Mesendoderm (in vitro differentiated cells): ENCODE measurements at regions not wholly inside any gene's neighbourhood (a gene's known extent, or its start where the extent isn't known, plus 50 kb on each side); places are given as distances from the start of the nearest gene placed in this dataset.

ENCODE experiments used
- DNase-seq: peaks from one replicate; pipeline ENCODE4 v3.0.0; 2013
- H2AK5ac ChIP-seq: 2 replicates; pipeline ENCODE4 v1.6.1; 2013; ENCODE audit warnings: low read length, inconsistent platforms
- H2BK120ac ChIP-seq: 2 replicates; pipeline ENCODE4 v1.6.1; 2013; ENCODE audit warnings: low read depth, mild to moderate bottlenecking, low read length, moderate library complexity, mixed read lengths
- H2BK15ac ChIP-seq: replicated peaks from 2 replicates; pipeline ENCODE4 v1.6.1; 2013; ENCODE audit warnings: low read depth, mild to moderate bottlenecking, moderate library complexity
- H2BK5ac ChIP-seq: 2 replicates; pipeline ENCODE4 v1.6.1; 2013; ENCODE audit warnings: low read length, inconsistent platforms
- H3K18ac ChIP-seq: 2 replicates; pipeline ENCODE4 v1.6.1; 2013; ENCODE audit warnings: mild to moderate bottlenecking, low read length, mixed read lengths
- H3K23ac ChIP-seq: one replicate; pipeline ENCODE4 v1.6.1; 2013; ENCODE audit warnings: low read length
- H3K27ac ChIP-seq: 2 replicates; pipeline ENCODE4 v1.5.1; 2013; ENCODE audit warnings: low read depth, mild to moderate bottlenecking, inconsistent platforms, low read length, moderate library complexity
- H3K27me3 ChIP-seq: 2 replicates; pipeline ENCODE4 v1.6.1; 2013; ENCODE audit warnings: low read length, control low read depth, mild to moderate bottlenecking, inconsistent platforms; ENCODE audit not compliant: insufficient read depth, poor library complexity
- H3K36me3 ChIP-seq: 2 replicates; pipeline ENCODE4 v1.6.1; 2013; ENCODE audit warnings: low read length, inconsistent platforms; ENCODE audit not compliant: control insufficient read depth, insufficient read depth
- H3K4ac ChIP-seq: one replicate; pipeline ENCODE4 v1.6.1; 2013; ENCODE audit warnings: low read depth, mild to moderate bottlenecking, low read length, moderate library complexity
- H3K4me1 ChIP-seq: 2 replicates; pipeline ENCODE4 v1.6.1; 2013; ENCODE audit warnings: low read depth, low read length, inconsistent platforms; ENCODE audit not compliant: control insufficient read depth
- H3K4me2 ChIP-seq: 2 replicates; pipeline ENCODE4 v1.6.1; 2013; ENCODE audit warnings: low read length
- H3K4me3 ChIP-seq: 2 replicates; pipeline ENCODE4 v1.5.1; 2013; ENCODE audit warnings: mild to moderate bottlenecking, low read length
- H3K56ac ChIP-seq: one replicate; pipeline ENCODE4 v1.6.1; 2013; ENCODE audit warnings: low read length
- H3K79me1 ChIP-seq: 2 replicates; pipeline ENCODE4 v1.6.1; 2013; ENCODE audit warnings: low read length, inconsistent platforms
- H3K79me2 ChIP-seq: 2 replicates; pipeline ENCODE4 v1.6.1; 2013; ENCODE audit warnings: mild to moderate bottlenecking, low read length; ENCODE audit not compliant: control insufficient read depth, insufficient read depth
- H3K9ac ChIP-seq: 2 replicates; pipeline ENCODE4 v1.6.1; 2013; ENCODE audit warnings: low read length, inconsistent platforms
- H4K5ac ChIP-seq: one replicate; pipeline ENCODE4 v1.6.1; 2013; ENCODE audit warnings: low read length
- H4K8ac ChIP-seq: one replicate; pipeline ENCODE4 v1.6.1; 2013; ENCODE audit warnings: low read depth, mild to moderate bottlenecking, control low read depth, low read length, moderate library complexity
- WGBS: extraction: QIAGEN DNeasy Blood & Tissue Kit; methylation state at CpG from one replicate; pipeline ENCODE4 v1.1.7; 2013; ENCODE audit warnings: low lambda C conversion rate, missing lambda C conversion rate; ENCODE audit not compliant: insufficient coverage; ENCODE audit errors: extremely low coverage; 5-methylcytosine and 5-hydroxymethylcytosine counted together

GRCh38 chr6:43861212-43861894, 91.3 kb downstream of the VEGFA start:
- Histone ChIP-seq H3K27me3 (no peaks in the 10 kb centered on the region), H3K18ac (no peak overlapping the region), H3K4me3 (no peak overlapping the region), H3K4me1 (peaks cover 3% of the 10 kb centered on the region), H2AK5ac (no peak overlapping the region), H3K23ac (no peak overlapping the region), H3K4ac (no peak overlapping the region), H2BK5ac (no peak overlapping the region), H3K56ac (no peak overlapping the region), H4K5ac (no peak overlapping the region), H3K36me3 (no peaks in the 10 kb centered on the region), H3K79me2 (no peaks in the 10 kb centered on the region), H3K27ac (no peak overlapping the region), H2BK15ac (no peak overlapping the region), H3K4me2 (no peak overlapping the region), H3K9ac (no peak overlapping the region), H3K79me1 (no peaks in the 10 kb centered on the region), H2BK120ac (no peak overlapping the region), H4K8ac (no peak overlapping the region)
- WGBS, result no CpG with 5 or more reads among the region's 14 CpGs
- DNase-seq, result no peak

DNA sequence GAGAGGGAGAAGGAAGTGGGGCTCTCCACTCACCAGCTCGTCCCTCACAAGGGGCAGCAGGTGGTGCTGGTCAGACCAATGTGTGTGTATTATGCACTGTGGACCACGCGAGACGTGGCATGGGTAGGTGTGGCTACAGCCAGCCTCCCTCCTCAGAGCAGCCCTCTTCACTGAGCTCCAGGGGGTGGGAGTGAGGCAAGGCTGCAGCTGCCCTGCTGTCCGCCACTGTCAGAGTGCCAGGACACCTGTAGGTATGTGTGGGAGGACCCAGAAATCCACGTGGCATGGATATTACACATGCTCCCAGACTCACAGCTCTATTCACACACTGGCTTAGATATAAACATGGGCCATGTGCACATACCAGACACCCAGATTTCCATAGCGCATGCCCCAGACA, 90.3 kb downstream of the VEGFA start:
- Histone ChIP-seq H3K4me2 (no peak overlapping the region), H4K8ac (no peak overlapping the region), H3K79me1 (no peaks in the 10 kb centered on the region), H3K4ac (no peak overlapping the region), H2BK5ac (no peak overlapping the region), H4K5ac (no peak overlapping the region), H2BK120ac (no peak overlapping the region), H3K27me3 (no peaks in the 10 kb centered on the region), H2AK5ac (no peak overlapping the region), H3K56ac (no peak overlapping the region), H3K27ac (no peak overlapping the region), H3K79me2 (no peaks in the 10 kb centered on the region), H2BK15ac (no peak overlapping the region), H3K4me1 (peaks cover 3% of the 10 kb centered on the region), H3K4me3 (no peak overlapping the region), H3K18ac (no peak overlapping the region), H3K23ac (no peak overlapping the region), H3K36me3 (no peaks in the 10 kb centered on the region), H3K9ac (no peak overlapping the region)
- no CpG with 5 or more reads among the region's 7 CpGs for WGBS
- DNase-seq, result no peak

- no peak overlapping the region for H3K27ac ChIP-seq
- H3K56ac ChIP-seq, result no peak overlapping the region
- no peak for DNase-seq
Observed at GRCh38 chr6:43859213-43859612, 89.2 kb downstream of the VEGFA start.

GRCh38 chr6:43858161-43859153, 88.4 kb downstream of the VEGFA start:
- Histone ChIP-seq H3K4me2 (no peak overlapping the region), H3K27me3 (no peaks in the 10 kb centered on the region), H3K4ac (no peak overlapping the region), H2AK5ac (no peak overlapping the region), H2BK5ac (no peak overlapping the region), H3K23ac (no peak overlapping the region), H3K9ac (no peak overlapping the region), H4K8ac (no peak overlapping the region), H3K79me1 (no peaks in the 10 kb centered on the region), H4K5ac (no peak overlapping the region), H3K4me3 (no peak overlapping the region), H3K36me3 (no peaks in the 10 kb centered on the region), H3K27ac (no peak overlapping the region), H3K18ac (no peak overlapping the region), H2BK120ac (no peak overlapping the region), H3K79me2 (no peaks in the 10 kb centered on the region), H3K56ac (no peak overlapping the region), H3K4me1 (no peaks in the 10 kb centered on the region), H2BK15ac (no peak overlapping the region)
- DNase-seq, result no peak
- no CpG with 5 or more reads among the region's 11 CpGs for WGBS

More at GRCh38 chr6:43859213-43859612, 89.2 kb downstream of the VEGFA start:
- Histone ChIP-seq H3K9ac (no peak overlapping the region), H3K4me3 (no peak overlapping the region), H3K18ac (no peak overlapping the region), H4K8ac (no peak overlapping the region), H2BK120ac (no peak overlapping the region), H3K79me1 (no peaks in the 10 kb centered on the region), H4K5ac (no peak overlapping the region), H2BK15ac (no peak overlapping the region), H2AK5ac (no peak overlapping the region), H3K79me2 (no peaks in the 10 kb centered on the region), H3K27me3 (no peaks in the 10 kb centered on the region), H3K4ac (no peak overlapping the region), H3K23ac (no peak overlapping the region), H2BK5ac (no peak overlapping the region), H3K4me2 (no peak overlapping the region), H3K4me1 (no peaks in the 10 kb centered on the region), H3K36me3 (no peaks in the 10 kb centered on the region)
- no CpG with 5 or more reads among the region's 9 CpGs for WGBS

GRCh38 chr6:43856005-43856765, 86.2 kb downstream of the VEGFA start:
- Histone ChIP-seq H3K18ac (peak overlapping the region; percentile 24), H2BK5ac (no peak overlapping the region), H3K4ac (no peak overlapping the region), H3K79me2 (no peaks in the 10 kb centered on the region), H4K8ac (no peak overlapping the region), H3K27me3 (no peaks in the 10 kb centered on the region), H3K9ac (no peak overlapping the region), H3K4me3 (no peak overlapping the region), H2AK5ac (no peak overlapping the region), H3K4me2 (no peak overlapping the region), H3K4me1 (no peaks in the 10 kb centered on the region), H2BK120ac (no peak overlapping the region), H3K36me3 (no peaks in the 10 kb centered on the region), H3K27ac (no peak overlapping the region), H4K5ac (no peak overlapping the region), H3K23ac (no peak overlapping the region), H3K79me1 (no peaks in the 10 kb centered on the region), H3K56ac (peak overlapping the region; percentile 37), H2BK15ac (no peak overlapping the region)
- peak; percentile 76 for DNase-seq
- no CpG with 5 or more reads among the region's 6 CpGs for WGBS
